Coronary artery (tissue), 2 donors: ENCODE measurements at regions not wholly inside any gene's neighbourhood (a gene's known extent, or its start where the extent isn't known, plus 50 kb on each side); places are given as distances from the start of the nearest gene placed in this dataset.

Experiments used
- DNase-seq: peaks from one replicate; pipeline ENCODE4 v3.0.0-alpha.2; 2017; ENCODE audit warnings: low spot score
- H3K27ac ChIP-seq, 2 donors: fragments of 200-600 bp; sonication (generic); one replicate each; pipeline ENCODE4 v1.5.1; 2016 to 2019
- H3K4me3 ChIP-seq: fragments of 200-600 bp; sonication (generic); 2 replicates; pipeline ENCODE4 v1.5.1; 2016; ENCODE audit warnings: mild to moderate bottlenecking, moderate library complexity
- CTCF ChIP-seq: fragments of 200-600 bp; sonication (generic); IDR thresholded peaks from one replicate; pipeline ENCODE4 v1.5.1; 2019; ENCODE audit warnings: antibody characterized with exemption

GRCh38 chr6:146999766-147000165, 204.5 kb upstream of the STXBP5 start:
- Histone ChIP-seq H3K27ac (no peak overlapping the region), H3K4me3 (no peak overlapping the region)
- DNase-seq = no peak
- no peak for TF ChIP-seq CTCF

GRCh38 chr6:147000545-147001488, 203.4 kb upstream of the STXBP5 start:
- DNase-seq = no peak
- Histone ChIP-seq H3K27ac (no peak overlapping the region), H3K4me3 (no peak overlapping the region)
- no peak for TF ChIP-seq CTCF

GRCh38 chr6:147001621-147002020, 202.6 kb upstream of the STXBP5 start:
- TF ChIP-seq CTCF = no peak
- Histone ChIP-seq H3K27ac (no peak overlapping the region), H3K4me3 (no peak overlapping the region)
- no peak for DNase-seq

- DNase-seq = no peak
- Histone ChIP-seq H3K4me3 (no peak overlapping the region), H3K27ac (no peak overlapping the region)
- TF ChIP-seq CTCF = no peak
Observed at GRCh38 chr6:147003186-147003585, 201.0 kb upstream of the STXBP5 start.

- no peak overlapping the region for H3K27ac ChIP-seq
- no peak for DNase-seq
- TF ChIP-seq CTCF = no peak
- H3K4me3 ChIP-seq = no peak overlapping the region
Observed at GRCh38 chr6:147005499-147005898, 198.7 kb upstream of the STXBP5 start.

GRCh38 chr6:147007441-147007840, 196.8 kb upstream of the STXBP5 start:
- Histone ChIP-seq H3K4me3 (no peak overlapping the region), H3K27ac (no peak overlapping the region)
- no peak for TF ChIP-seq CTCF

GRCh38 chr6:147009358-147009757, 194.9 kb upstream of the STXBP5 start:
- no peak for DNase-seq
- H3K27ac ChIP-seq = no peak overlapping the region
- no peak for TF ChIP-seq CTCF
- no peak overlapping the region for H3K4me3 ChIP-seq

More at GRCh38 chr6:147007441-147007840, 196.8 kb upstream of the STXBP5 start:
- DNase-seq = no peak
